NCI-H2081 (cell line): ENCODE measurements at regions not wholly inside any gene's neighbourhood (a gene's known extent, or its start where the extent isn't known, plus 50 kb on each side); places are given as distances from the start of the nearest gene placed in this dataset.
A peak's percentile ranks its signal among the peaks of the same experiment; 100 is the strongest.
"Not testable (repeated sequence)": the region's sequence is repeated elsewhere in the genome, so short reads cannot be mapped to it uniquely, and the experiment has no call there.

Experiments used
- DNase-seq, 2 experiments: peaks; one replicate each; lab custom pipeline; 2025; lab: John Stamatoyannopoulos, UW

DNA sequence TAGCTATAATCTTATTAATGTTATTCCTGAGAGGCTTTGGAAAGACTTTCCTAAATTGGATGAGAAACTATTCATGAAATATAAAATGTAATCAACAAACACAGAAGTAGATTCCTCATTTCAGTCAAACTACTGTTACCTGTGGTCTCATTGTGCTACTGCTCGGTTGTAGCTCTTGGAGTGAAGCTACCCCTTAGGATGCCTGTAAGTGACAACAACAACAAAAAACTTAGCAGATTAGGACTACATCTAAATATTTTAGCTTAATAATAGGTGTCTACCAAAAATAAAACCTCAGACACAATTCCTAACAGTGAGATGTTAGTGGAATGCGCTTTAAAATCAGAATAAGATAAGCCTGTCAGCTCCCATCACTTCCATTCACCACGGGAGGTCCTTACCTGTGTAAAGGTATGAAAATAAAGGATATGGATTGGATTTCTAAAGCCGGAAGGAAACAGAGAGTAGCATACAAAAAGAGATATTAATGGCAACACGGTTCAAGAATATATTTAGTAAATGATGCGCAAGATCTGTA is 369.2 kb downstream of the OSTF1 start:
- no peak for DNase-seq

DNA sequence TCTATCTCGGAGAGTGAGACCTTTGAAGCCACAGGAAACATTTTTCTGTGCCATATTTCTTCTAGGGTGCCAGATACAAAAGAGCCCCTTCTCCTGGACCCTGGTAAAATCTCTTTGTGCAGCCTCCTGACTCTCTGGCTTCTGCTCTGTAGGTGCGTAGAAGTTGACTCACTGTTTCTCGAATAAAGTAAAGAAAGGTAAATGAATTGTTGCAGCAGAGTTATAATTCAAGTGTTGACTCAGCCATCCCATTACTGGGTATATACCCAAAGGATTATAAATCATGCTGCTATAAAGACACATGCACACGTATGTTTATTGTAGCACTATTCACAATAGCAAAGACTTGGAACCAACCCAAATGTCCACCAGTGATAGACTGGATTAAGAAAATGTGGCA is 371.0 kb downstream of the OSTF1 start:
- DNase-seq, result peak in 1 of 2 experiments; percentile 17

DNA sequence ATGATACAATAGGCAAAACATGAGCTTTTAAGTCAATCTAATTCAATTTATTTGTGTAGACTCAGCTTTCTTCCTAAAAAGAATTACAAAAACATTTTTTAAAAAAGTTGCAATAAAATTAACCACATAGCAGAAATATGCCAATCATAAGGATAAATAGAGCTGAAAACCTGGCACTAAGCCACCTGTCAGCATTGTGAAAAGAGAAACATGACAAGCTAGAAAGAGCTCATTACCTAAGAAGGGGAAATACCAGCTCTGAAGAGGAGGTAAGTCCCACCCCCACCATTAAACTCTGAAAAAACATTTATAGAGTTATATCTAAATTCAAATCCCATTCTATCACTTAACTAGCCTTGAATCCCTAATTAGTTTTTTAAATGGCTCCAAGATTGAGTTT is 372.9 kb downstream of the OSTF1 start:
- no peak for DNase-seq

DNA sequence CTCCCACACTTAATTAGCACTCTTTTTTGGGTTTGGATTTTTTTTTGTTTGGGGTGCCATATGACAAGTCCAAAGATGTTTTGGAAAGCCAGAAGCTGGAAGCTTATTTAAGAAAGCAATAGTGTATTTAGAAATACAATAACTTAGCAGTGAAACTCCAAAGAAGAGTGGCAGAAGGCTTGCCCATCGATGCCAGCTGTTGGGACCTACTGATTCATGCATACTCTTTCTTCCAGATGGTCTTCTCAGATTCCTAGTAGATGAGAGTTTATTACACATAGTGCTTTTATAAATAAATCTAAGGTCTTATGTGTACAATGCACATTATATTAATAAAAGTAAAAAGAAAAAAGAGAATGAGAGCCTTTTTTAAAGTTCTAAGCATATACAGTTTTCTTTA is 374.6 kb downstream of the OSTF1 start:
- DNase-seq, result no peak

DNA sequence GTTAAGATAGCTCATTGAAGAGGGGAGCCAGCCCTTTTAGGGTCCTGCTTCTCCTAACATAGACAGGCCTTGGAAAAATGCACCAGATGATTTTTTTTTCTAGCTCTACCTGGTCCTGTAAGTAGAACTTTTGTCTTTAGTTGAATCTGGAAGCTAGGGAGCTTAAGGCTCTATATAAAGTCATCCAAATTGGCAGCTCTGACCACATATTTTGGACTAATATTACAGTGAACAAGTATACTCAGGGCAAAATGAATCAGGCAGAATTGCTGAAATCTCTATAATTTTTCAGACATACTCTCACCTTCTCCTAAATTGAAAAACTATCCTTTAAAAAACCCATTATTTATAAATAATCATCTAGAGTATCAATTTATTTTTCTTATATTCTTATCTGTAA is 375.6 kb downstream of the OSTF1 start:
- no peak for DNase-seq

DNA sequence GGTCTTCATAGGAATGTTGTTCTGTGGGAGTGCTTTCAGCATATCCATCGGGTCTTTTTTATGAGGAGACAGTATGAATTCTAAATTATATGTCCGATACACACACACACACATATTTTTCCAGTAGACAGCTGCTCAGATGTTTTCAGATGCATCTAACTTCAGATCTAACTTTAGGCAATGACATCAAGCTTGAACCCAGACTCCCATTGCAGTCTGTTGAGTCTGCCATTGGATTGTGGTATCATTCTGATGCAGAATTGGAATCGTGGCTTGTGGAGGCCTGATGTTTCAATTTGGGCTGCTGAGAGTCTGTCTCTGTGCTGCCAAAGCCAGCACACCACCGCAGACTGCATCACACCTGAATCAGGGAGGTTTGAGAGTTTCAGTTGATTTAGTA is 376.4 kb downstream of the OSTF1 start:
- no peak for DNase-seq

DNA sequence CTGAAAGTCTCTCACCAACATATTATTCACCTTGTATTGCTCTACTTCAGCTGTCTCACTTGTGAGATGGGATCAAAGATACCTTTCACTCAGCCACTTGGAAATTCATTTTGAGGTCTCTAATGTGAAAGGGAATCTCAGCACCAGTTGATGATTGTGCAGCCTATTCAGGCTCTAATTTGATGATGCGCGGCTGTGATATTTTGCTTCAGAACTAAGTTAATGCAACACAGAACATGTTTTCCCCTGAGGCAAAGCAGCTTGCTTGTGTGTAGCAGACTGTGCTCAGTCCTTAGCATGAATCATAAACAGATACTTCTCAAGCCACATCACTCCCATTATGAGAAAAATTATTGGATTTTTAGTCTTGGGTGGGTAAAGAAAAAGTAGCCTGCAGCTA is 378.8 kb downstream of the OSTF1 start:
- no peak for DNase-seq

DNA sequence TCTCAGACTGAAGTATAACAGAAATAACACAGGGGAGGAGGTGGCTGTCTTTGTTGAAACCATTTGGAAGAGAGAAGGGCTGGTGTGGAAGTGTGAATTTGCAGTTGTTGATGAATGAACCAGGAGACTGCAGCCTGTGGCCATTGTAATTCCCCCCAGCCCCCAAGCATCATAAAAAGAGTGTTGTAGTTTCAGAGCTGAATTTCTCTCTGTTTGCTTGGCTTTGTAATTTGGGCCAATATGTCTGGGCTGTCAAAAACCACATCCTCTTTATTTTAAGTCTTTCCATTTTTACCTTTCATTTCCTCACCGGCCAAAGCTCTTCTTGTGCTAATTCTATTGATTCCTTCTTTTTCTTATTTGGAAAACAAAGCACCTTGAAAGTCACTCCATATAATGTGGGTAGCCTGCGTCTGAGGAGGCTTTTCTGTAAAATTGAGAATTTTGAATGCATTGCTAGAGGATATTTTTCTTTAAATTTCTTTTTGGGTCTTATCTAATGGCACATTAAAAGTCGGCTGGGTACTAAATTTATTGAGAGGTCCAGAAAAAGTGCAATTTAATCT is 383.3 kb downstream of the OSTF1 start:
- no peak for DNase-seq

DNA sequence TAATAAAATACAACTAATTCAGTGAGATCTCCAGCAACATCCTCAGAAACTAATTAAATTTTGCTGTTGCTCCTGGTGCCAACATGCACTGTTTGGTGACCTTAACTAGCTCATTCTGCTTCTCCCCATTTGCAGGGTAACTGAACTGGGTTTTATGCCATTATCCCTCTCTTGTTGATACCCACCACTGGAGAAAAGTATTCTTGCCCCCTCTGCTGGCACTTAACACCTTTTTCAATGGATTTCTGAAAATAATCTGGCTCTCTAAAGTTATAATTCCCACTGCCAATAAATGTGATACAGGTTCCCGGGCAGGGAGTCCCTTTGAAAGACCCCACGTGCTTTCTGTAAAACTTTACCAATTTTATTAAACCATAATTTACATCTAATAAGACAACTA is 394.3 kb downstream of the OSTF1 start:
- DNase-seq, result no peak

DNA sequence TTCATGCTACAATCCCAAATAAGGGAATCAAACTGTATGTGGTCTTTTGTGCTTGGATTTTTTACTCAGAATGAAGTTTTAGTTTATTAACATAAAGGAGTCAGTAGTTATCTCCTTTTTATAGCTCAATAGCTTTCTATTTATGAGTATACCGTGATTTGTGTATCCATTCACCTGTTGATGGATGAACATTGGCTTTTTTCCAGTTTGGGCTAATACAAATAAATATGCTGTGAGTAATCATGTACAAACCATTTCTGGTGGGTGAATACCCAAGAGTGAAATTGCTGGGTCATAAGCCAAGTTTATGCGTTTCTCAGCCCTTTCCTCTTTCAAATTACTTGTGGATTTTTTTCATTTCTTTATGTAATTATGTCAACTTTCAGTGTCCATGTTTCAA is 395.3 kb downstream of the OSTF1 start:
- peak in 1 of 2 experiments; percentile 14 for DNase-seq

DNA sequence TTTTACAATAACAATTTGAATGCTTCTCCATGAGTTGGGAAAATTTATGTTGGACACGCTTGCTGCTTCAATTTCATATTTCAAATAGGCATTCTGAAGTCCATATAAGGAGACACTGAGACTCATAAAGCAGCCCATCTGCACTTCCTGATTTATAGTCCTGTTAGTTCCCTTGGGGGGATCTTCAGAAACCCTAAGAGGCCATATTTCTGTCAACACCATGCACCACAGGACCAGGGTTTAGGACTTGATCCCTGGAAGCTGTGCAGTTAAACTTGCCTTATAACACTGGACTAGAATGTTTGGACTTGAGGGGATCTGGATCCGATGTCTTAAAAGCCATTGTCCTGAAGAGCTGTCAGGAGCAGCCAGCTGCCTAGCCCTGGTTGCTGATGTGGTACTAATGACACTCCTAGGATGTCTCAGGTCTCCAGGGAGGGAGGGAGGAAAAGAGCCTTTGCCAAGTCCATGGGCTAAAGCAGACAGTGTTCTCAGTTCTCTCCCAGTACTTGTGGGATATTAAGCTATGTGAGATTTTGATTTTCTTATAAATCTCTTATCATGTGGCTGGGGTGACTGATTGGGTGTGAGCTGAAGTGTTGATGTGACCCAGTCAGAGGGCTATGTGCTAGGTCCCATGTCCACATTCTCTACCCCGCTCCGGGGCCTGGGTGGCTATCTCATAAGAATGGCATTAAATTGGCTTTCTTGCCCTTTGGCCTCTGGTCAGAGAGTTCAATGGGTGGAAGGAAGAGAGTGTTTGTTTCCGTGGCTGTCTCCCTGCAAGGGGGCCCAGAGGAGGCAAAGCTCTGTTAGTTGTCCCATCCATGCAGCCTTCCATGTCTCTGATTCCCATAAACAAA is 399.8 kb downstream of the OSTF1 start:
- no peak for DNase-seq

DNA sequence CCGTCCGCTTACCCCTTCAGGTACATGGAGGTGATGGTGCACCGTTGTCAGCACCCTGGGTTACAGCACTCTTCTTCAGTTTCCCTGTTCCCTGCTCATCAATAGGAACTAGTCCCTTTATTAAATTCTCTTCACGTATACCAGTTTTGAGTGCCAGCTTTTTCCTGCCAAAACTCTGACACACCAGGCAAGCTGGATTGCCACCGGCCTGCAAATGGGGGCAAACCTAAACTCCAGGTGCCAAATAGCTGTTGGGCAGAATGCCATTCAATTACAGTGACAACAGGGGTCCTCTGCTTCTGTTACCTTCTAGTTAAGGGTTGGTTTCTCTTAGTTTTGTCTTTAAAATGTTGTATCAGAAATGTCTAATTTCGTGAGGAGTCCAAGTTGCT is 400.4 kb downstream of the OSTF1 start:
- no peak for DNase-seq

DNA sequence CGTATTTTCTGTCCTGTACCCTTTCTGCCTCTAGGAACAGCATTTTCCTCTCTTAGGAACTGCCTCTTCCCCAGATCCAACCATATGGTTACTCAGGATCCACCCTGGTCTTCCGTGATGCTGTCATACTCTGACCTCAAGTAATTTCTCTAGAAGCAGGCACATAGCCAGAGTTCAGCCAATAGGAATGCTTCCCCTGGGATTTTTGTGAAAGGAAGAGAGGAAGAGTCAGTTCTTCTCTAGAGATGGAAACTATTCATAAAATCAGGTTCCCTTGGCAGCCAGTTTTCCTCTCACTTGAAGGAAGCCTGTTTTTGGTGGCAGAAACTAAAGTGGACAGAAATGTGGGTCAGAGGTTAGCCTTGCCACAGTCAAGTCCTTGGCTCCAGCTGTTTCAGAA is 400.1 kb upstream of the PCSK5 start:
- DNase-seq, result no peak

DNA sequence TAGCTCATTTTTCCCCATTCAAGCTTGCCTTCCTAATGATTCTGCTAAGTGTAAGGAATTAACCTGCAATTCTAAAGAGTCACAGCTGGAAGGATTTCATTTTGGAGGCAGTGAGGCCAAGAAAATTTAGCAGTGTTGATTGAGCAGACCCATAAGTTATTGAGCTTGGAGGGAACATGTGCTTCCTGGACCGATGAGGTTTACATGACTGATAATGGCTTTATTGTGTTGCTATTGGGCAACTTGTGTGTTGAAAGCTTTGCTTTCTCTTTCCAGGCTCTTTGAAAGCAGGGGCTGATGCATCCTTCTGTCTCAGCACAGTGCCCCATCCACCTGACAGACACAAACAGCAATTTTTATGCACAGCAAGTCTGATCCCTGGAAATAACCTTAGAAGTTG is 398.9 kb upstream of the PCSK5 start:
- DNase-seq, result no peak

DNA sequence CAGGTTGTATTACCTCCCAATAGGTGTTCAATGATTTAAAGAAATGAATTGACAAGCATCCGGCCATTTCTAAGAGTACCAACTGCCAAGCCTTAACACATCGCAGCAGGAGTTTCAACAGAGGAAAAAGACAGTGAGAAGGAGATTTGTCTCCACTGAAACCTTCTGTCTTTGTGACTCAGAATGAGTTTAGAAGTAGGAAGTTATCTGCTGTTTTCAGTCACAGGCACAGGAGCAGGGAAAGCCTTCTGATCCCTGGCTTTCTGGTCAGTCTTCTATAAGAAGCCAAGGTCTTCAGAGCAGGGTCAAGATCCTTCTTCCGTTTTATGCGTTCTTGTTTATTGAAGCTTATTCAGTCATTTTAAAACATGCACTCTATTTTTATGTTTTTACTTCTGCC is 390.7 kb upstream of the PCSK5 start:
- no peak for DNase-seq

DNA sequence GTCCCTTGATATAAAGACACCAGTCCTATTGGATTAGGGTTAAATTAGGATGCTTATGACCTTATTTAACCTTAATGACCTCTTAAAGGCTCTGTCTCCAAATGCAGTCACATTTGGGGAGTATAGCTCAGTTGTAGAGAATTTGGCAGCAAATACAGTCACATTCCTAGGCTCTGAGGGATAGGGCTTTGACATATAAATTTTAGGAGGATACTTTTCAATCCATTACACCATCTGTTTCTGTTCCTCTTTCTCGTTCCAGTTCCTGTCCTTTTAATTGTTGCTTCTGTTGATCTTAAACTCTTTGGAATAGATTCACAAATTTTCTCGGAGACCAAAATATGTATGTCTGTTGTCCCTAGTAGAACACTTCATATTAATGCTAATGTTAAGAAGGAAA is 390.0 kb upstream of the PCSK5 start:
- no peak for DNase-seq

DNA sequence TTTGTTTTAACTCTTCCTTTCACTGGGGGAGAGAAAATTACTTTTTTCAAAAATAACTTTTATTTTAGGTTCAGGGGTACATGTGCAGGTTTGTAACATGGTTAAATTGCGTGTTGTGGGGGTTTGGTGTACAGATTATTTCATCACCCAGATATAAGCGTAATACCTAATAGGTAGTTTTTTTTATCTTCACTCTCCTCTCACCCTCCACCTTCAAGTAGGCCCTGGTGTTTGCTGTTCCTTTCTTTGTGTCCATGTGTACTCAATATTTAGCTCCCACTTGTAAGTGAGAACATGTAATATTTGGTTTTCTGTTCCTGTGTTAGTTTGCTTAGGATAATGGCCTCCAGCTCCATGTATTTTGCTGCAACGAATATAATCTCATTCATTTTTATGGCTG is 389.5 kb upstream of the PCSK5 start:
- not testable (repeated sequence) for DNase-seq

DNA sequence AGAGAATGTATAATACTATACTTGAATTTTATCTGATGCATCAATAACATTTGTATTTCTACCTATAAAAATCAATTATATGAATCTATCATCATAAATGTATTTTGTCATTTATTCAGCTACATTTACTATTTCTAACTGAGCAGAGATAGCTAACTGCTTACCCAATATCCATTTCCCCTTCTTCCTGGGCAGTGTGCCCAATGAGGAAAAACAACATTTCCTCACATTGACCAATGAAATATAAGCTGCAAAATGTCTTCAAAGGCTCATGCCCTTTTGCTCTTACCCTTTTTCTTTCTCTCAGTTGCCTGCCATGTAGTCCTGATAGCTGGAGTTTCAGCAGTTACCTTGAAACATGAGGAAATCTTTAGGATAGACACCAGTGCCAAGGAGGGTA is 385.8 kb upstream of the PCSK5 start:
- DNase-seq, result no peak

DNA sequence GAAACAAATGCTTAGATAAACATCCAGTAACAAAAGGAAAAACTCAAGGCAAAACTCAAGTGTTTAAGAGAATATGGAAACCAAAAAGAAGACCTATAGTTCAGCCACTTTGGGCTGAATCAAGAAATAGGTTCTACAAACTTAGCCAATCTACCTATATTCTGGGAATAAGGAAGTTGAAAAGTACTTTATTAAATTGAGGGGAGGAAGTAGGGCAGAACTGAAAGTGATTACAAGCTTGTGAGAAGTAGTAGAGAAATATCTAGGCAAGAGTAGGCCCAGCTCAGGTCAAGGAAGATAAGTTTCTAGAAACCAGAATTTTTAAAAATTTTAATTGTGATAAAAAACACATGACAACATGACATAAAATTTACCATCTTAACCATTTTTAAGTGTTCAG is 384.8 kb upstream of the PCSK5 start:
- no peak for DNase-seq

DNA sequence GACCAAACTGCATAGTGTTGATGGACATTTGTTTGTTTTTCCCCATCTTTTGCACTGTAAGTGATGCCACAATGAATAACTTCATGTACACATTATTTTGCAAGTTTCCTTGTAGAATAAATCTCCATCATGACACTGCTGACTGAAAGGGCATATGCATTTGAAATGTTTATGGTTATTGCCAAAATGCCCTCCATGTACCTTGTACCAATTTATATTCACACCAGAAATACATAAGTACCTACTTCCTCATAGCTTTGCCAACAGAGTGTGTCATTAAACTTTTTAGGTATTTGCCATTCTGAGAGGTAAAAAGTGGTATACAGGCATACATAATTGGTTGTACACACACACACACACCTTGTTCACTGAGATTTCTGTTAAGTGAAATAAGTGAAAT is 361.0 kb upstream of the PCSK5 start:
- DNase-seq, result no peak

DNA sequence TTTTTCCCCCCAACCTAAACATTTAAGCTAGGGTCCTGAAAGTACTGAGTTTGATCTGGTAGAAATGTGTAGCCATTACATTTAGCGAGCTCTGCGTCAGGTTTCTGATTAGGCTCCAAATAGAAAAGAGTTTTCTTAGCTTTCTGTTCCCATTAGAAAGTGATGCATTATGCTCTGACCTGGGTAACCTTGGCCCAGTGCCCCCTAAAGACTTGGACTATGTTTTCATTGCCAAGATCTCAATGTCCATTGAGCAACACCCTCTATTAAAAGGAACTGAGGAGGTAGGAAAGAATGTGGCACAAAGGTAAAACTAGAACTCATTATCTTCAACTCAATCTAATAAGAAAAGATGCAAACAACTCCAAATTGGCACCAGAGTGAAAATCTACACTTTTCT is 358.9 kb upstream of the PCSK5 start:
- no peak for DNase-seq

DNA sequence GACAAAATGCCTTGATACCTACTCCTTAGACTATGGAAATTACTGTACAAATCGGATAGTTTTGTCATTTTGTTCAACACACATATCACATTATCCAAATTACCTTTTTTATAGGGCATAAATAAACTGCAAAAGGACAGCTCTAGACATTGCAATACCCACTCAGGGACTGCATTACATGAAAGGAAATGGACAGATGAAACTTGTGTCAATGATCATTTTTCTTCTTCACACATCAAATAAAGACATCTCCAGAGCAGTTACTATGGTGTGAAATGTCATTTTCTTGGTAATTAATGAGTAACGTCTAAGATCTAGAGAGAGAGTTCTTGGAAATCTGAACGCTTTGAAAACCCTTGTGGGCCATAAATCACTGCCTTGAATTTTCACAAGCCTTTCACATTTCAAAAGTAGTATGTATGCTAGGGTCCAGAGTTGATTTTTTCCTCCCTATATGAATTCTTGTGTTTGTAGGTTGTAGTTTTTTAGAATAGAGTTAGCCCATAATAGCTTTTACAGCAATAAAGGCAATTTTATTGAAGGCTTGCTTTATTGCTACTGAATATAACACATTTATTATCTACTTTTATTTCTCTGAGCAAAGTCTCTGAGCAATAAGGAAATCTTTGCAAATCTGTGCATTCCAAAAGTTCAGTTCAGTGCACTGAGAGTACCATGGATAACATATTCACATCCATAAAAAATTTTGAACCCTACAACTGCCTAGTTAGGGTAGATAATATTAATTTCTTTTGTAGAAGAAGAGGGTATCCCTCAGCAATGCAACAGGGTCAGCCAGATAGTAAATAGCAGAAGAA is 358.0 kb upstream of the PCSK5 start:
- DNase-seq, result no peak

DNA sequence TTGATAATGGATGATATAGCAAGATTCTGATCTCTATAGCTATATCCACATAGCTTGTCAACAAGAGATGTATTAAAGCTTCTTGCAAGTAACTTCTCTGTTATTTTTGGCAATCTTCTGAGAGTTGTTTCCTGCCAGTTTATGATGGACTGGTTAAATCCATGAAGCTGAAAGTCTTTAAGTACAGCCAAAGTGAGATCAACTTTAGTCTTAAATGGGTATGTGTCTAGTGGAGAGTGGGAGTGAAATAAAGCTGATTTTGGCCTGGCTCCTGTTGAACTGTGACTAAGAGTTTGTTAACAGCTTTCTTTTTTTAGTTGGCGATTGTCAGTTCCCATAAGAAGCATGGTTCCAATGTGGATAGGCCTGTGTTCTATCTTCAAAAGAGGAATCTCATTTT is 350.9 kb upstream of the PCSK5 start:
- DNase-seq, result no peak
